ENCODE measurements at regions not wholly inside any gene's neighbourhood (a gene's known extent, or its start where the extent isn't known, plus 50 kb on each side); places are given as distances from the start of the nearest gene placed in this dataset.

GRCh38 chrX:155666741-155667140, 54.0 kb upstream of the TMLHE start:
- no peaks in the 10 kb centered on the region for H3K4me1 ChIP-seq (ENCODE audit: control insufficient read depth, extremely low read depth, insufficient read depth, low read length)
- H3K9me3 ChIP-seq (ENCODE audit: control insufficient read depth, insufficient read depth, low read depth, low read length): no peaks in the 10 kb centered on the region
- H3K4me3 ChIP-seq (replicated peaks in 1 of 4; ENCODE audit: control extremely low read depth in 1 of 4, insufficient read depth in 1 of 4, low read depth in 3 of 4, low read length in 4 of 4): no peak overlapping the region
- H4K20me1 ChIP-seq (ENCODE audit: control insufficient read depth, extremely low read depth, insufficient read depth, low read length): no peaks in the 10 kb centered on the region
- no peak for TF ChIP-seq CTCF (conservative IDR thresholded peaks at IDR 0.05 in 1 of 2, IDR thresholded peaks at IDR 0.05 in 1 of 2; ENCODE audit: low read depth in 1 of 2, low read length in 2 of 2)
- TF ChIP-seq EZH2 (IDR thresholded peaks at IDR 0.05; ENCODE audit: low read length, missing control alignments): no peak
- no peak for DNase-seq (ENCODE audit: low read depth in 2 of 2)
- H3K36me3 ChIP-seq (ENCODE audit: control insufficient read depth, insufficient read depth, low read length): no peaks in the 10 kb centered on the region
- H3K79me2 ChIP-seq (ENCODE audit: control insufficient read depth, insufficient read depth, low read length): no peaks in the 10 kb centered on the region
- H3K9ac ChIP-seq (ENCODE audit: insufficient read depth, low read length): no peak overlapping the region
- H3K4me2 ChIP-seq (ENCODE audit: extremely low read depth, insufficient read depth, low read length): no peak overlapping the region
- no peak overlapping the region for H2AFZ ChIP-seq (ENCODE audit: low read length)
- H3K27me3 ChIP-seq (ENCODE audit: control insufficient read depth, insufficient read depth, low read length): no peaks in the 10 kb centered on the region
- no peak overlapping the region for H3K27ac ChIP-seq (ENCODE audit: insufficient read depth, low read length)

Data from fibroblast of lung (primary cell).